Fibroblast of peridontal ligament (primary cell): ENCODE measurements at regions not wholly inside any gene's neighbourhood (a gene's known extent, or its start where the extent isn't known, plus 50 kb on each side); places are given as distances from the start of the nearest gene placed in this dataset.
"Not testable (repeated sequence)": the region's sequence is repeated elsewhere in the genome, so short reads cannot be mapped to it uniquely, and the experiment has no call there.

ENCODE experiments used
- DNase-seq: peaks from one replicate; pipeline ENCODE4 v3.0.0-alpha.2; 2010; ENCODE audit errors: extremely low read depth

GRCh38 chr21:10366210-10366609 is 155.2 kb upstream of the TPTE start:
- DNase-seq: not testable (repeated sequence)

- DNase-seq: not testable (repeated sequence)
These were observed 153.8 kb upstream of the TPTE start for GRCh38 chr21:10367586-10367985.

- DNase-seq: not testable (repeated sequence)
These were observed 153.0 kb upstream of the TPTE start for GRCh38 chr21:10368323-10368798.

- DNase-seq: not testable (repeated sequence)
These were observed 152.1 kb upstream of the TPTE start for GRCh38 chr21:10369289-10369688.

GRCh38 chr21:10377758-10378157 is 143.6 kb upstream of the TPTE start:
- not testable (repeated sequence) for DNase-seq

GRCh38 chr21:10379816-10380215 is 141.6 kb upstream of the TPTE start:
- DNase-seq: not testable (repeated sequence)

GRCh38 chr21:10381687-10382060 is 139.7 kb upstream of the TPTE start:
- not testable (repeated sequence) for DNase-seq

GRCh38 chr21:10382135-10382534 is 139.2 kb upstream of the TPTE start:
- not testable (repeated sequence) for DNase-seq

GRCh38 chr21:10382580-10382979 is 138.8 kb upstream of the TPTE start:
- not testable (repeated sequence) for DNase-seq

GRCh38 chr21:10383571-10383970 is 137.8 kb upstream of the TPTE start:
- not testable (repeated sequence) for DNase-seq

GRCh38 chr21:10384304-10384861 is 137.0 kb upstream of the TPTE start:
- DNase-seq: not testable (repeated sequence)

- DNase-seq: not testable (repeated sequence)
These were observed 136.2 kb upstream of the TPTE start for GRCh38 chr21:10385202-10385601.

- DNase-seq: not testable (repeated sequence)
These were observed 135.4 kb upstream of the TPTE start for GRCh38 chr21:10385898-10386527.

- not testable (repeated sequence) for DNase-seq
These were observed 133.5 kb upstream of the TPTE start for GRCh38 chr21:10387692-10388450.

GRCh38 chr21:10388625-10389024 is 132.8 kb upstream of the TPTE start:
- DNase-seq: not testable (repeated sequence)

- not testable (repeated sequence) for DNase-seq
These were observed 129.1 kb upstream of the TPTE start for GRCh38 chr21:10392301-10392700.

GRCh38 chr21:10395963-10396362 is 125.4 kb upstream of the TPTE start:
- DNase-seq: not testable (repeated sequence)

GRCh38 chr21:10397495-10397915 is 123.9 kb upstream of the TPTE start:
- not testable (repeated sequence) for DNase-seq

GRCh38 chr21:10398692-10399489 is 122.5 kb upstream of the TPTE start:
- not testable (repeated sequence) for DNase-seq

- not testable (repeated sequence) for DNase-seq
These were observed 120.6 kb upstream of the TPTE start for GRCh38 chr21:10400622-10401361.

GRCh38 chr21:10402461-10402860 is 118.9 kb upstream of the TPTE start:
- not testable (repeated sequence) for DNase-seq
